GM21447 (cell line): ENCODE measurements at regions not wholly inside any gene's neighbourhood (a gene's known extent, or its start where the extent isn't known, plus 50 kb on each side); places are given as distances from the start of the nearest gene placed in this dataset.
A peak's percentile ranks its signal among the peaks of the same experiment; 100 is the strongest.

Experiments used
- ATAC-seq: cut with Tn5 transposase; IDR thresholded peaks from one replicate; pipeline ENCODE4 v1.9.1; 2021; ENCODE audit not compliant: unreplicated experiment

DNA sequence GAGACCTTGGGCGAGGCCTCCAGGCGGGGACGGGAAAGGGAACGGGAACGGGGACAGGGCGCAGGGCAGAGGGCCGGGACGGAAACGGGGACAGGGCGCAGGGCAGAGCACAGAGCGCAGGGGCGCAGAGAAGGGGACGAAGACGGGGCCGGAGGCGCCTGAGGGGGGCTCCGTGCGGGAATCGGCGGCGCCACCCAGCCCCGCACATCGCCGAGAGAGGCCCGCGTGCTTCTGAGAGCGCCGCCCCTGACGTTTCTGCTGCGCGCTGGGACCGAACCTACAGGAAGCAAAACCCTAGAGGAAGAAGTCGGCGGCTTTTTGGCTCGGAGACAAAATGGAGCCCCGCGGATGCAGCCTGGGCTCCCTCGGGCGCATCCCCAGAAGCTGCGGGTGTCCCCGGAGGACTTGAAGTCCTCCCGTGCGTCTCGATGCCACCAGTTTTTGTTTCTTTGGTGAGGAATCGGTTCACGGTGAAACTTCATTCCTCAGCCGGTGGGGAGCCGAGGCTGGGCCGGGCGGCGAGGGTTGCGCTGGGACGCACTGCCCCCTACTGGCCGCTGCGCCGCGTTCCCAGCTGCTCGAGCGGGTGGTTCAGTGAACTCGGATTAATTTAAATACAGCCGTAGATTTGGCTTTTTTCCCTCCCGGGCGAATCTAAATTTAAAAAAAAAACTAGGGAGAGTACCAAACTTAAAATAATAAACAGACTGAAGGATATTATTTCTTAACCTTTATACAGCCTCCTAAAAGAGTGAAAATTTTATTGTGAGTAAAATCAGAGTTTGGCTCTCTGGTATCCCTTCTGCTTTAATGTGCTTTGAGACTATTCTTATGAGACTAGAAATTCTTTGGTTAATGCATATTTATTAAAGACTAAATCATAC is 350.0 kb upstream of the ARGLU1 start:
- peak; percentile 95 for ATAC-seq

DNA sequence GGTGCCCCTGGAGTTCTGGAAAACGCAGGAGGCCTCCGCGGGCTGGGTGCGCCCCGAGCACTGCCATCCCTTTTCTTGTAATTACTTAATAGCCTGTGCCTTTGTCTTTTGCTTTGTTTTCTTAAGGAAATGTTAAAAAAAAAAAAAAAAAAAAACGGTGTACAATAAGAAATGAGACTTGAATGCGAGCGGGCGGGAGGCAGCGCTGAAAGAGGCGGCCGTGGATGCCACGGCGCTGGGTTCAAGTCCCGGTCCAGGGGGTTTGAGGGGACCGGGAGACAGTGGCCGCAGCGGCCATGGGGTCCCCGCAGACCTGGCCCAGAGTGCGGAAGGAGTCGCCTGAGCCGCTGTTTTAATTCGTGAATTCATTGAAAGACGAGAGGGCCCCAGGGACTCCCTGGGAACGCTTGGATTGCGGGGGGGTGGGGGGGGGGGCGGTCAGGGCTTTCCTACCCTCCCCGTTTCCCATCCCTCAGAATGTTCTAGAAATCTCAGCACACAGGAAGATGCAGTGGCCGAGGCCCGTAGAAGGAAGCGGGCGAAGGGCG is 349.2 kb upstream of the ARGLU1 start:
- ATAC-seq, result no peak

DNA sequence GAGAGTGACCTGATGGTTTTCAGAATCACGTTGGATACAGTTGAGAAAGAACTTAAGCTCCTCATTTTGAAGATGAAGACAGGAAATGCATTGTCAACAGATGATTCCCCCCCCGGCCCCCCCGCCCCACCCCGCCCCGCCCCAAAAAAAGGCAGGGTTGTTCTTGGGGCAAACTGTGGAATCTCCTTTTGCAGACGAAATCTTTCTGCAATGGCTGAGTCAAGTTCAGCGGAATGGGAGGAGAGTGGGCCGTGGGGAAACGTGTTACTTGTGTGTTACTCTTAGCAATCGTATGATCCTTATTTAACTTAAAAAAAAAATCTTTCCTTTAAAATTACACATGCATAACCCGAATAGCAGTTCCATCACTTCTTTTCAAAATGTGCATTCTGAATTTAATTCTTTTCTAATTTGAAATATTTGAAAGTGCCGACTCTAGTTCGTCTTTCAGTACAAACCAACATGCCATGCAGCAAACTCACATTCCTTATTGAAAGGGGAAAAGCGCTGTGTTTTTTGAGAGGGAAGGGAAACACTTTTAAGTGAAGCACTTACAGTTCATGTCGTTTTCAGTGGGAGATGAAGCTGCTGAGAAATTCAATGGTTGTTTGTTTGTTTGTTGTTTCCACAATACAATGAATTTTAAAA is 348.5 kb upstream of the ARGLU1 start:
- no peak for ATAC-seq

DNA sequence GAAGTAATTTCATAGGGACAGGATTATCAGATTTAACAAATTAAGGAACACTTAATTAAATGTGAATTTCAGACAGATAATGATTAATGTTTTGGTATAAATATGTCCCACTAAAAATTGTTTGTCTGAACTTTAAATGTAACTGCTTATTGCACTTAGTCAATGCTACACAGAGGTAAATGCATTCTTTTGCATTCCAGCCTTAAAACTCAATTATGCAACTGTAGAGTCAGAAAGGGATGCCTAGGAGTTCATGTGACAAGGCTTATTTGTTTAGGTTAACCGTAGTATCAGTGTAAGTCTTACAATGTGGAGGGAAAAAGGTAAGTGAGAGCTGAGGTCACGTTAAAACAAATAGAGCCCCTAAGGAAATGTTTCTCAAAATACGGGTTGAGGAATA is 347.2 kb upstream of the ARGLU1 start:
- no peak for ATAC-seq

DNA sequence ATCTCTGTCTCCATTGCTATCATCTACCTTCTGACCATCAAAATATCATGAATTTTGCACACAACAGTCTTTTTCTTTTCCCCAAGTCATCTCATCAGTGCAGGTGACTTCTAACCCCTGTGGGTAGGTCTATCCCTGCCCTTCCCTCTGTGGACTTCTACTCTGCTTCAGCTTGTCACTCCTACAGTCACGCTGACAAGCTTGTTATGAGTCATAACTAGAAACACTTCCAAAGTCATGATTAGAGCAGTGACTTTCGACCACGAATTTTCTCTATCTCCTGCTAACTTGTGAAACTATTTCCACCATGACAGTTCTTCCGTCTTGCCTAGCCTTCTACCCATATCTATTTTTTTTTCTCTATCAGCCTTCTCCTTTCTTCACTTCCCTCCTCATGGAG is 343.7 kb upstream of the ARGLU1 start:
- no peak for ATAC-seq

DNA sequence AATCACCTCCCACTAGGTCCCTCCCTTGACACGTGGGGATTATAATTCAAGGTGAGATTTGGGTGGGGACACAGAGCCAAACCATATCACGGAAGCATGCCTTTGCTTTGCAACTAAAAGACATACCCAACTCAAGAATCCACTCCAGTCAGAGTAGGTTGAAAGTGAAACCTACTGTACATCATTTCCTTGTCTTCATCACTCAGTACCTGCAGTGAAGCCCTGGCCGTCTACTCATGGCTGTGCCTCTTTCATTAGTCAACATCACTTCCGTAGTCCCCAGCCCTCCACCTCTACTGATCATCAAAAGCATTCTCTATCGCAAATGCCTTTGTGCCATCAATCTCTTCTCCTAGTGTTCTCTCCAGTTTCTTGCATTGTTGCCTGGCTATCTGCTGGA is 343.1 kb upstream of the ARGLU1 start:
- no peak for ATAC-seq

DNA sequence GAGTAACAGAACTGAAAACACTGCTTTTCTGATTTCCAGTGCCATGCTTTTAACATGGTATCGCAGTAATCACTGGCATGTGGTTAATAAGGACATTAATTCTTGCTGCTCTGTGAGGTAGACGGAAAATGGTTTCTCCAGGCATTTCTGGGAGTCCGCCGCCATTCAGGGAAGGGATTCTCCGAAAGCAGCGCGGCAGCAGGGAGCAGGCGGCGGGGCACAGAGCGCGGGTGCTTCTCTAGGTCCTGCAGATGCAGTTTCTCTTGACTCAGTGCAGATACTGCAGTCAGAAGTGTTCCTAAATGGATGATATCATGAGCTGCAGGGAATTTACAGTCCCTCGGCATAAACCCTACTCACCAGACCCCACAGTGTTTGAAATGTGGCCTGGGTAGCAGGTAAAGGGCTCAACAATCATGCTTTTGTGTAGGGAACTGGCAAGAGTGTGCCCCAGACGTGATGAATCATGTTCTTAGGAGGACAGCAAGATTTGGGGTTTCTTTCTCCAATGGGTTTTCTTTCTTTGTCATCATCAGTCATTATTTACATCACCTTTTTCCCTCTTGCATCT is 338.6 kb upstream of the ARGLU1 start:
- no peak for ATAC-seq

DNA sequence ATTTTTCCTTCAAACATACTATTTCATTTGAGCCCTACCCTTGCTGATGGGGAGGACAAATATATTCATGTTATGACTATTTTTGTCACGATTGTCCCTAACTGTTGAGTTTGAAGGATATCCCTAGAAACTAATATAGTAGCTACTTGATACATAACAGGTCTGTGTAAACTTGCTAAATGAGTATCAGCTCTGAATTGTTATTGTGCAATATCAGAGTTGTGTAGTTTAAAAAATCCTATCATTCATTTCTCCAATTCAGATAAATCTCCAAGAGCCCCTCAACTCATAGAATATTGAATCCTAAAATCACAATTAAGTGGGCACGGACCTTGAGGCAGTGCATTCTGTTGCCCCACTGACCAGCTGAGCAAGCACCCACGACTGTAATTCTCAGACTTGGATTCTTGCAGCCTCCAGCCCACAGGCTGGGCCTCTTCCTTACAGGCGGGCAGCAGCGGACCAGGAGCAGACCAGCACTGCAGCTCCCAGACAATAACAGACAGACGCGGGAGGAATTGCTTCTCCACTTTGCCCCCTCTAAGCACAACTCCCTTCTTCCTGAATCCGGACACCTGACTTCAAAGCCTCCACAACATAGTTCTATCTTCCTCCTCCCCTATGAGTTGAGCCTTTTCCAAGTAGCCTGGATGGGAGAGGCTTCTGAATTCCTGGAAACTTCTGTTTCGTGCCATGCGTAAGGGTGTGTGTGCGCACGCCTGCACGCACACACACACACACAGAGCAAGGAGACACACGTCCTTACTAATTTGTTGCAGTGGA is 337.6 kb upstream of the ARGLU1 start:
- ATAC-seq, result no peak

DNA sequence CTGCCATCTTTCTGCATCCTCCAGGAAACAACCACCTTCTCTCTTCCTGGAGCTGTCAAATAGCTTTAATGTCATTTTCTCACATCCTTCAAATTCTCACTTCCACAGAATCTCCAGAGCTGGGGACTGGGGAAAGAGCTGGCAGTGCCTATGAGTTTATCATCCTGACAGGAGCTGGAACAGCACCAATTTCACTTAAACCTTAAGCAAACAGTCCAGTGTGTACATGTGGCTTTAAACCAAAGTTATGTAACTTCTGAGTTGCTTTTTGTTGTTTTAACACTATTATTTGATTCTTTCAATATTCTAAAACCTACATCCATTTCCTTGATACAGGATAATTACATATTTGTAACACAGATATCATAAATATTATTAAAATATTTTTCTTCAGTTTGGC is 331.5 kb upstream of the ARGLU1 start:
- ATAC-seq, result no peak

DNA sequence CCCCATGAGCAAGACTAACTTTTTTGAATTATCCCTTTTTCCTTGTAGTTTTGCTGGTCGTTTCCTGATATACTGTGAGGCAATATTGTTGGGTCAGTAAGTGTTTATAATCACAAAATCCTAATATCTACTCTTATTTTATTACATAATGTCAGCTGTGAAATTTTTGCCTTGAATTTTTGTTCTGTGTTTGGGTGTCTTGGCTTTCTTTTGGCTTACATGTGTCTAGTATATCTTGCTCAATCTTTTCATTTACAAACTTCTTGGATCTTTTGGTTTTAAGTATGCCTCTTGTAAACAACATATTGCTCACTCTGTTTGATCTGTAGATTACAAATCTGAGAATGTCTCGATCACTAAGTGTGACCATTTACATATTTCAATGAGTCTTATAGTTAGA is 330.3 kb upstream of the ARGLU1 start:
- no peak for ATAC-seq

DNA sequence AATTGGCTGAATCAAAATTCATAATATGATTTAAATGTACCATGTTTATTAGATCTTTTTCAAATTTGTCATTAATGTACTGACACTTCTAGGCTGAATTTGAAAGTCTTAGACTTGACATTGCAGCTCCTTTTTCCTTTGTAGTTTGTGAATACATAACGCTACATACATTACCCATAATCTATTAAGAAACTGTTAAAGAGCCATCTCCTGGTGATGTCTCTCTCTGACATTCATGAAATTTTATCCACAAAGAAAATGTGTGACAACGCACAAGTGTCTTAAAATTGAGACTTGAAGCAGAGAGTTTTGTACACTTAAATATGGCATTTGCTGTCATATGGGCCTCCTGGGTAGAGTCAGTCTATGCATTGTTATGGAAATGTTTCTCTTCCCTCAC is 320.2 kb upstream of the ARGLU1 start:
- ATAC-seq, result no peak

DNA sequence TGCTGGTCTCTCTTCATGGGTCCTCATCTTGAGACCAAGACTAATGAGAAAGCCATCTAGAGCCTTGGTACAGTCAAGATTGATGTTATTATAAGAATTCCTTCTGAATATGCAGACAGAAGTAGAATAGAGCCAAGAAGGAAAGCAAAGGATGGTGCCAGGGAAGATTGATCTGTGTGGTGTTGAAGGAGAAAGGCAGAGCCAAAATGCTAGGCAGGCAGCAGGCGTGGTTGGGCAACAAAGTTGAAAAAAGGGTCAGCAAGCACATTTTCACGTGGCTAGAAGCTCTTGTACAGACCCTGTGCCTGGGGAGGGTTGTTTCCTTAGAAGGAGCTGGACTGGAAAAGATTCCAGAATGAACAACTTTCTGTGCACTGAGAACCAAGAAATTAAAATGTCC is 319.7 kb upstream of the ARGLU1 start:
- no peak for ATAC-seq

DNA sequence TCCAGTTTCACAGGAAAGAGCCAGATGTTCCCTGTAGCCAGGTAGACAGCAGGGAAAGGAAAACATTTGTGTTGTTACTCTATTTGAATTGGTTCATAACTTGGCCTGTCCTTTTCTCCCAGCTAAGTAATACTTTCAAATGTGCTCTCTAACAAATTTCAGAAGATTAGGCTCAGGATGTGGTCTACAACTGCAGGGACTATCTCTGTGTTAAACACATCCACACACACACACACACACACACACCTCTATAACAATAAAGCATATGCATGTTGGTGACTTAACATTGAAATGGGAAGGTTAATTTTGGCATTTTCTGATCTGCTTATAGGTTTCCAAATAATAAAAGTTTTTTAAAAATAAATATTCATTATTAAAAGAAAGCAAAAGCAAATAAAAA is 316.0 kb upstream of the ARGLU1 start:
- ATAC-seq, result no peak

DNA sequence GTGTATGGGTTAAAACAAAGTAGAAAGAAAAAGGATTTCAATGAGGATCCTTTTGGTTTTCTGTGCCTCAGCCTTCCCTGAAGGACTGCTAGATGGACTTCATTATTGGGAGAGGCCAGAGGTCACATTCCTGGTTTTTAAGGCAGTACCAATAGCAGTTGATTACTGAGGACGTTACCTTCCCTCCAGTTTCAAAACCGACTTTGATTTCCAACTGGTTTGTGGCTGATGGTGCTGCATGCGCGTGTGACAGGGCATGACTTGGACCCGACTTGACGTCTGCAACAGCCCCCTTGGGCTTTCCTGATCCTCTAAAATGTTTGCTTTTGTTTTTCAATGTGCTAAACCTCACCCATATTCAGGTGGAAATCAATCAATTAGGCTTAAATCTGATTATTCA is 314.3 kb upstream of the ARGLU1 start:
- no peak for ATAC-seq

DNA sequence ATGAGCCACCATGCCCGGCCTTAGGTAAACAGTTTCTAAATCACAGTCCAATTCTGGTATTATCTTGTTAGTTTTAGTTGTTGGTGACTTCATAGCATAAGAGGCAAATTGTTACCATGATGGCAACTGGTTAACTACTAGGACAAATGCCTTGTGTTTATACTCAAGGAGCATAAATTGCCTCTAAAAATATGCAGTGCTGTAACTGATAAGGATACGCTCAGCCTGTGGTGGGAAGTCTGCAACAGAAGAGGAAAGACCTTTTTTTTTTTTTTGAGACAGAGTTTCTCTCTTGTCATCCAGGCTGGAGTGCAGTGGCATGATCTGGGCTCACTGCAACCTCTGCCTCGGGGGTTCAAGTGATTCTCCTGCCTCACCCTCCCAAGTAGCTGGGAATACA is 311.9 kb upstream of the ARGLU1 start:
- no peak for ATAC-seq

DNA sequence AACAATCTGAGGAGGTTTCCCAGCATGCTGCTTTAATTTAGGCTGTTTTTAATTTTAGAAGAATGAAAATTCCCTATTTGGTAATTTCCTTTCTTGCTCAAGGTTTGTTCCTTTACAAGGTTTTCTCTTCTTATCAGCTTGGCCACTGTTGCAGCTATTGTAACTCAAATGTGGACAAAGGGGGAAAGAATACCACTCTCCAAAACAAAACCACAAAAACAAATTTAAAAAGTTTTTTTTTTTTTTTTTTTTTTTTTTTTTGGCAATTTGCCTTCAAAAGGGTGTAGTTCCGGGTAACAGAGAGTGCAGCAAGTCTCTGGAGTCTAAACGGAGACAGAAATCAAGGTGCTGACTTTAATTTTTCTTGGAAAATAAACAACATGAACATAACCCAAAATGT is 306.4 kb upstream of the ARGLU1 start:
- ATAC-seq, result no peak

DNA sequence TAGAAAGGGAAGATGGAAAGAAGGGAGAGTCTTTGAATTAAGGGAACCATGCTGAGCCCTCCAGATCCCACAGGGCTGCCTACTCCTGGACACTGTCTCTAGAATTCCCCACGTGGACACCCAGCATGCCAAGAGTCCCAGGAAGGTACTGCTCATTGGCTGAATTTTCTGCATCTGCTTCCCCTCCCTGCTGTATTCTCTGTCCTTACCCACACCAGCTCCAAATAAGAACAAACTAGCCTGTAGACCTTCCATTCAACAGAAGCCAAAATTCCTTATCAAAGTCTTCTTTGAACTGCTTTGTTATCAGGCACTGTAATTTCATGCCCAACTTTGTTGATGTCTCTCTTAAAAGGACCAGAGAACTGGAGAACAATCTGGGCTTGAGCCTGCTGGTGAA is 305.9 kb upstream of the ARGLU1 start:
- ATAC-seq, result no peak

DNA sequence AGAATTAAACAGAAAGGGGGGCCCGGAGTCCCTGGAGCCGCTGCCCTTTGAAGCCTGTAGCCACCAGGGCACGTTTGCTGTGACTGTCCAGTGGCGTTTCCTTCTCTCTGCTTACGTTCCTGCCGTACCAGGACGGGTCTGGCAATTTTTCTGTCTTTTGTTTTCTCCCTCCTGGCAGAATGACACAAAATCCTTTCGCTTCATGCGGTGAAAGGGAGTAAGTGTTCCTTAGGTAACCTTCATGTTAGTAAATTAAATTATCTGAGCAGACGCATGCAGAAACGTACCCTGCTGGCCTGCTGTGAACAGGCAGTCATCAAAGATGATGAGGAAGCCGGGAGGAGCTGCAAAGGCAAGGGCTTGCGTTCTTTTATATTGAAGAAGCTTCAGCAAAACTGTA is 299.3 kb upstream of the ARGLU1 start:
- no peak for ATAC-seq

DNA sequence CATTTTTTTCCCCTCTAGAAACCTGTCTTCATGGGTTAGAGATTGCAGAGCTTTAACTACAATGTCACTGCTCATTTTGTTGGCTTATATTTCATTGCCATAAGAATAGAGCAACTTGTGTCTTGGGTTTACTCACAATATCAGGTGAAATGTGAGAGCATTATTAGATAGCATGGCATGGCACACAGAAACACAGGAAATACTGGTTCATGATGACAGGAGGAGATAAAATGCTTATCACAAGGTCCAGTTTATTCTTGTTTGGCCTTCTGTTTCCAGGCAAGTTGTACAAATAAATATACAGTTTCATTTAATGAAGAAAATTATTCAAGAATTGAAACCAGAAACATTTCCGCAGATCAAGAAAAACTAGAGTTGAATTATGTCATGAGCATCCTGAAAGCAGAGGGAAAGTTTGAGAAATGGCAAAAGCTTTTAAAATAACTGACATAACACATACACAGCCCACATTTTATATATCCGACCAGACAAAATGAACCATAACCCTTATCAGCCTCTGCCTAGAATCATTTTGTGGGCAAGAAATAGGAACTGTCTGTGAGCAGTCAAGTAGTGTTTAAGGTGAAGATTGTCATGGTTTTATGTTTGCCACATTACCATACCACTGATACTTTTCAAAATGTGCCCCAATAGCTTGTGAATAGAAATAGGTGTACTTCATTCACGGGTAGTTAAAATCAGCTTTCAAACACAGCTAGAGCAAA is 297.9 kb upstream of the ARGLU1 start:
- no peak for ATAC-seq

DNA sequence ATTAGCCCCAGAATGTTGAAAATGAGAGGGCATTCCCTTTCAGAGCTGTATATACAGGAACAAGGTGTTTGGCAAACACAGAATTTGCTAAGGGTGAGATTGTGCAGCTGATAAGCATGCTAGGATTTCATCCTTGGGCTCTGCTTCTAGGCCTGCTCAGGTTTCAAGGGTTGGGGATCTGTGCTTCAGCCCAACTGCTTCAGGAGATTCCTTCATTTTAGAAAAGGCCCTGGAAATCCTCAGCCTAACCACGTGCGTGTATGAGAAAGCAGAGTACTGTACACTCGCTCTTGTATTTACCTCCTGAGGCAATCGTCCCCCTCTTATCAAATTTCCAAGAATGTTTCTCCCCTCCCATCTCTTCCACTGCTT is 291.6 kb upstream of the ARGLU1 start:
- ATAC-seq, result no peak
